Panc1 (cell line): ENCODE measurements at regions not wholly inside any gene's neighbourhood (a gene's known extent, or its start where the extent isn't known, plus 50 kb on each side); places are given as distances from the start of the nearest gene placed in this dataset.

Experiments used
- ATAC-seq: fragments of 200-7000 bp; cut with Tn5 transposase; 2 replicates; pipeline ENCODE4 v1.9.1; 2020; ENCODE audit warnings: mild to moderate bottlenecking, moderate library complexity
- BruUV-seq: library from RNA; stranded (reverse); fragments of 400-500 nt; replicated peaks from 2 replicates; lab custom pipeline; 2021; lab: Mats Ljungman, UMichigan
- CTCF ChIA-PET: fragments of 300-600 bp; sonication (Branson Sonifier 250); formaldehyde crosslinking; loops from one replicate; lab custom pipeline; 2022; ENCODE audit warnings: antibody characterized with exemption; lab: Charles Lee
- POLR2A ChIA-PET: fragments of 300-600 bp; sonication (Branson Sonifier 250); formaldehyde crosslinking; loops from one replicate; lab custom pipeline; 2022; ENCODE audit warnings: antibody characterized with exemption; lab: Charles Lee
- DNase-seq: peaks from one replicate; pipeline ENCODE4 v3.0.0-alpha.2; 2010; ENCODE audit warnings: low read depth, low spot score
- H3K27ac ChIP-seq: 2 replicates; pipeline ENCODE4 v1.5.1; 2011; ENCODE audit warnings: mild to moderate bottlenecking, low read length, inconsistent platforms
- H3K27me3 ChIP-seq: fragments of 200-500 bp; sonication (Bioruptor generic); 2 replicates; pipeline ENCODE4 v1.6.0; 2014; ENCODE audit warnings: low read length, inconsistent platforms; ENCODE audit not compliant: control insufficient read depth, insufficient read depth
- H3K36me3 ChIP-seq: fragments of 200-500 bp; sonication (Bioruptor generic); 2 replicates; pipeline ENCODE4 v1.5.1; 2014; ENCODE audit warnings: inconsistent platforms, mild to moderate bottlenecking, low read length, moderate library complexity; ENCODE audit not compliant: control insufficient read depth, insufficient read depth
- H3K4me1 ChIP-seq: 2 replicates; pipeline ENCODE4 v1.5.1; 2011; ENCODE audit warnings: inconsistent platforms, mild to moderate bottlenecking, low read length, moderate library complexity; ENCODE audit not compliant: control insufficient read depth, insufficient read depth
- H3K4me3 ChIP-seq, 2 experiments: 2 replicates each; pipeline ENCODE4 v1.5.1; 2011 to 2012; ENCODE audit warnings: low read depth in 2 of 2, low read length in 2 of 2, mild to moderate bottlenecking in 2 of 2, inconsistent platforms in 1 of 2, moderate library complexity in 1 of 2
- H3K9me3 ChIP-seq: fragments of 200-500 bp; sonication (Bioruptor generic); 2 replicates; pipeline ENCODE4 v1.5.1; 2014; ENCODE audit warnings: low read depth, mild to moderate bottlenecking, inconsistent platforms, low read length, moderate library complexity; ENCODE audit not compliant: control insufficient read depth, insufficient read depth
- CTCF ChIP-seq: fragments of 450-650 bp; IDR thresholded peaks from 2 replicates; pipeline ENCODE4 v1.5.1; 2017; ENCODE audit warnings: mild to moderate bottlenecking
- POLR2AphosphoS5 ChIP-seq: IDR thresholded peaks from 2 replicates; pipeline ENCODE4 v1.6.1; 2012; ENCODE audit warnings: mild to moderate bottlenecking, low read depth, low read length, moderate library complexity
- REST ChIP-seq, 2 experiments: IDR thresholded peaks; 2 replicates each; pipeline ENCODE4 v1.6.1; 2011 to 2012; ENCODE audit warnings: low read depth in 2 of 2, control low read depth in 1 of 2, low read length in 1 of 2, mild to moderate bottlenecking in 1 of 2, moderate library complexity in 1 of 2; ENCODE audit not compliant: insufficient read depth in 1 of 2
- SIN3A ChIP-seq: IDR thresholded peaks from 2 replicates; pipeline ENCODE4 v1.6.1; 2012; ENCODE audit warnings: low read depth, mild to moderate bottlenecking, low read length, moderate library complexity, borderline replicate concordance; ENCODE audit not compliant: insufficient read depth
- TCF7L2 ChIP-seq: IDR thresholded peaks from 2 replicates; pipeline ENCODE4 v1.6.1; 2011; ENCODE audit warnings: mild to moderate bottlenecking, low read depth, low read length, inconsistent platforms
- in situ Hi-C: cut with HindIII; loops from 2 replicates; pipeline ENCODE4 v1.10.0; 2016; ENCODE audit warnings: low sequenced_read_pairs, low pct_unique_long_range_greater_than_20kb
- intact Hi-C: fragments of 100-400 bp; cut with micrococcal nuclease; formaldehyde crosslinking; loops from one replicate; pipeline ENCODE4 v1.10.0; 2022; ENCODE audit not compliant: unreplicated experiment

GRCh38 chr6:66189915-66190314, 482.9 kb upstream of the EYS start:
- BruUV-seq: no TSS peak
- H3K4me1 ChIP-seq: no peaks in the 10 kb centered on the region
- TF ChIP-seq TCF7L2: no peak
- TF ChIP-seq POLR2AphosphoS5: no peak
- TF ChIP-seq SIN3A: no peak
- TF ChIP-seq CTCF: no peak
- TF ChIP-seq REST (IDR thresholded peaks at IDR 0.05; ENCODE audit: insufficient read depth in 1 of 2, low read depth in 2 of 2, low read length in 1 of 2): no peak
- in situ Hi-C loops (no loop called here), intact Hi-C loops (no loop called here)
- DNase-seq (no peak), ATAC-seq (no peak)
- H3K9me3 ChIP-seq: peaks cover 23% of the 10 kb centered on the region
- H3K4me3 ChIP-seq: no peak overlapping the region
- ChIA-PET POLR2A (no interaction called here), CTCF (no interaction called here)
- no peaks in the 10 kb centered on the region for H3K36me3 ChIP-seq
- no peak overlapping the region for H3K27ac ChIP-seq
- no peaks in the 10 kb centered on the region for H3K27me3 ChIP-seq

- Histone ChIP-seq H3K27ac (no peak overlapping the region), H3K4me3 (no peak overlapping the region), H3K27me3 (no peaks in the 10 kb centered on the region), H3K9me3 (peaks cover 28% of the 10 kb centered on the region), H3K36me3 (no peaks in the 10 kb centered on the region), H3K4me1 (no peaks in the 10 kb centered on the region)
- CTCF ChIA-PET: no interaction called here
- DNase-seq (no peak), ATAC-seq (no peak)
- in situ Hi-C loops (no loop called here), intact Hi-C loops (no loop called here)
- TF ChIP-seq CTCF (no peak), REST (IDR thresholded peaks at IDR 0.05; ENCODE audit: insufficient read depth in 1 of 2, low read depth in 2 of 2, low read length in 1 of 2) (no peak), POLR2AphosphoS5 (no peak), TCF7L2 (no peak), SIN3A (no peak)
- POLR2A ChIA-PET: no interaction called here
- BruUV-seq: no TSS peak
Measured at GRCh38 chr6:66186756-66187155, 479.7 kb upstream of the EYS start.
